HCT116 (cell line): ENCODE measurements at regions not wholly inside any gene's neighbourhood (a gene's known extent, or its start where the extent isn't known, plus 50 kb on each side); places are given as distances from the start of the nearest gene placed in this dataset.

Source experiments
- ATAC-seq: fragments of 200-7000 bp; cut with Tn5 transposase; 2 replicates; pipeline ENCODE4 v1.9.1; 2020; ENCODE audit warnings: mild to moderate bottlenecking, moderate library complexity
- BruUV-seq: library from RNA; stranded (reverse); fragments of 400-500 nt; replicated peaks from 2 replicates; lab custom pipeline; 2021; lab: Mats Ljungman, UMichigan
- CTCF ChIA-PET: fragments of 300-600 bp; sonication (Branson Sonifier 250); formaldehyde crosslinking; loops from one replicate; lab custom pipeline; 2021; ENCODE audit warnings: antibody characterized with exemption; lab: Charles Lee
- POLR2A ChIA-PET: fragments of 300-600, 350-600 bp; sonication (Branson Sonifier 250); formaldehyde crosslinking; loops from one replicate; lab custom pipeline; 2021; ENCODE audit warnings: antibody characterized with exemption; lab: Charles Lee
- RAD21 ChIA-PET, 2 experiments: fragments of 300-600 bp; sonication (Branson Sonifier 250); formaldehyde crosslinking; loops; one replicate each; lab custom pipeline; 2023; ENCODE audit warnings: low total read pairs in 2 of 2; ENCODE audit not compliant: uncharacterized antibody in 2 of 2, unreplicated experiment in 2 of 2, low non-redundant PET in 1 of 2; lab: Charles Lee
- DNase-seq: peaks from one replicate; pipeline ENCODE4 v3.0.0-alpha.2; 2010; ENCODE audit warnings: low read depth, low spot score
- H2AFZ ChIP-seq: fragments of 200-600 bp; shearing (Covaris generic), sonication (generic); 2 replicates; pipeline ENCODE4 v1.6.1; 2017; ENCODE audit warnings: low read depth, mixed run types, mixed read lengths, antibody characterized with exemption, low read length; ENCODE audit not compliant: poor library complexity, severe bottlenecking
- H3K27ac ChIP-seq: 2 replicates; pipeline ENCODE4 v1.5.1; 2012; ENCODE audit warnings: low read depth, low read length
- H3K27me3 ChIP-seq: fragments of 200-600 bp; sonication (generic); 2 replicates; pipeline ENCODE4 v1.6.1; 2016; ENCODE audit warnings: mixed run types, low read length, mixed read lengths; ENCODE audit not compliant: insufficient read depth
- H3K36me3 ChIP-seq, 2 experiments: fragments of 200-500 bp in 1 of 2; fragments of 200-600 bp in 1 of 2; sonication (Bioruptor generic) in 1 of 2; sonication (generic) in 1 of 2; 2 replicates each; pipeline versions ENCODE4 v1.5.1 to v1.6.1; 2014 to 2016; ENCODE audit warnings: low read length in 2 of 2, inconsistent platforms in 1 of 2, mixed read lengths in 1 of 2, mixed run types in 1 of 2; ENCODE audit not compliant: insufficient read depth in 2 of 2, control insufficient read depth in 1 of 2
- H3K4me1 ChIP-seq, 2 experiments: fragments of 200-600 bp in 1 of 2; sonication (generic) in 1 of 2; 2 replicates each; pipeline versions ENCODE4 v1.5.1 to v1.6.1; 2012 to 2017; ENCODE audit warnings: low read length in 2 of 2, inconsistent platforms in 1 of 2, mild to moderate bottlenecking in 1 of 2, mixed read lengths in 1 of 2, mixed run types in 1 of 2, moderate library complexity in 1 of 2; ENCODE audit not compliant: insufficient read depth in 2 of 2, control insufficient read depth in 1 of 2
- H3K4me2 ChIP-seq: fragments of 200-600 bp; sonication (generic); 2 replicates; pipeline ENCODE4 v1.6.1; 2017; ENCODE audit warnings: mixed run types, low read length, mixed read lengths
- H3K4me3 ChIP-seq, 2 experiments: fragments of 200-600 bp in 1 of 2; sonication (generic) in 1 of 2; replicated peaks in 1 of 2; 2 replicates each; pipeline ENCODE4 v1.5.1; 2011 to 2016; ENCODE audit warnings: low read length in 2 of 2, control low read depth in 1 of 2, low read depth in 1 of 2, mild to moderate bottlenecking in 1 of 2, mixed read lengths in 1 of 2, mixed run types in 1 of 2
- H3K79me2 ChIP-seq: fragments of 200-600 bp; sonication (generic); 2 replicates; pipeline ENCODE4 v1.6.1; 2017; ENCODE audit warnings: mild to moderate bottlenecking, mixed run types, low read length, moderate library complexity, mixed read lengths; ENCODE audit not compliant: insufficient read depth
- H3K9ac ChIP-seq: fragments of 200-600 bp; sonication (generic); 2 replicates; pipeline ENCODE4 v1.6.1; 2016; ENCODE audit warnings: low read length, mixed read lengths
- H3K9me2 ChIP-seq: fragments of 200-600 bp; sonication (generic), shearing (Covaris generic); 2 replicates; pipeline ENCODE4 v1.6.1; 2017; ENCODE audit warnings: mixed run types, mild to moderate bottlenecking, moderate library complexity; ENCODE audit not compliant: insufficient read depth
- H3K9me3 ChIP-seq, 2 experiments: fragments of 200-500 bp in 1 of 2; fragments of 200-600 bp in 1 of 2; sonication (Bioruptor generic) in 1 of 2; sonication (generic) in 1 of 2; 2 replicates each; pipeline ENCODE4 v1.6.1; 2014 to 2017; ENCODE audit warnings: low read length in 2 of 2, mixed read lengths in 2 of 2, inconsistent platforms in 1 of 2, low read depth in 1 of 2, mild to moderate bottlenecking in 1 of 2, mixed run types in 1 of 2, moderate library complexity in 1 of 2; ENCODE audit not compliant: control insufficient read depth in 1 of 2, insufficient read depth in 1 of 2
- H4K20me1 ChIP-seq: fragments of 200-600 bp; sonication (generic), shearing (Covaris generic); 2 replicates; pipeline ENCODE4 v1.6.1; 2017; ENCODE audit warnings: mixed run types, mild to moderate bottlenecking, moderate library complexity; ENCODE audit not compliant: insufficient read depth
- CBX3 ChIP-seq: IDR thresholded peaks from 2 replicates; pipeline ENCODE4 v1.6.1; 2012; ENCODE audit warnings: low read depth
- CEBPB ChIP-seq: IDR thresholded peaks from 2 replicates; pipeline ENCODE4 v1.6.1; 2012; ENCODE audit warnings: low read depth
- ELF1 ChIP-seq: IDR thresholded peaks from 2 replicates; pipeline ENCODE4 v1.6.1; 2012; ENCODE audit warnings: low read depth, borderline replicate concordance
- EZH2 ChIP-seq: fragments of 200-600 bp; sonication (generic); IDR thresholded peaks from 2 replicates; pipeline ENCODE4 v1.6.1; 2017; ENCODE audit warnings: antibody characterized with exemption, mixed run types
- JUND ChIP-seq: IDR thresholded peaks from 2 replicates; pipeline ENCODE4 v1.6.1; 2012
- POLR2A ChIP-seq: IDR thresholded peaks from 2 replicates; pipeline ENCODE4 v1.7.0; 2011; ENCODE audit warnings: borderline replicate concordance; ENCODE audit not compliant: insufficient read depth, insufficient read length; ENCODE audit errors: extremely low read depth
- POLR2AphosphoS5 ChIP-seq: IDR thresholded peaks from 2 replicates; pipeline ENCODE4 v1.6.1; 2011; ENCODE audit warnings: mild to moderate bottlenecking, low read depth, low read length, moderate library complexity
- RAD21 ChIP-seq: IDR thresholded peaks from 2 replicates; pipeline ENCODE4 v1.6.1; 2012; ENCODE audit warnings: low read depth, mild to moderate bottlenecking
- SIN3A ChIP-seq: IDR thresholded peaks from 2 replicates; pipeline ENCODE4 v1.6.1; 2012; ENCODE audit warnings: low read depth
- SP1 ChIP-seq: IDR thresholded peaks from 2 replicates; pipeline ENCODE4 v1.6.1; 2012; ENCODE audit warnings: low read depth
- TCF7L2 ChIP-seq: IDR thresholded peaks from 2 replicates; pipeline ENCODE4 v1.7.0; 2011; ENCODE audit warnings: borderline replicate concordance, inconsistent platforms; ENCODE audit not compliant: insufficient read depth, insufficient read length; ENCODE audit errors: extremely low read depth
- ZFX ChIP-seq: fragments of 450-650 bp; IDR thresholded peaks from 2 replicates; pipeline ENCODE4 v1.6.1; 2017
- ZNF274 ChIP-seq: fragments of 200-500 bp; sonication (Bioruptor generic); IDR thresholded peaks from 2 replicates; pipeline ENCODE4 v1.6.1; 2014; ENCODE audit warnings: mild to moderate bottlenecking, low read depth, low read length, inconsistent platforms
- intact Hi-C: fragments of 100-400 bp; cut with micrococcal nuclease; formaldehyde crosslinking; loops from 2 replicates; pipeline ENCODE4 v1.10.0; 2022
- TF ChIP-seq, protein P1 (sequence below): IDR thresholded peaks from 2 replicates; pipeline ENCODE4 v1.6.1; 2011; ENCODE audit warnings: mild to moderate bottlenecking, low read length, moderate library complexity; ENCODE audit not compliant: insufficient replicate concordance; ENCODE audit errors: extremely low read depth
- TF ChIP-seq, protein P2 (sequence below), 3 experiments: fragments of 200-600 bp in 1 of 3; sonication (generic) in 1 of 3; IDR thresholded peaks in 2 of 3; conservative IDR thresholded peaks in 1 of 3; 2 replicates each; pipeline ENCODE4 v1.5.1; 2012 to 2017; ENCODE audit warnings: low read depth in 2 of 3, low read length in 2 of 3, antibody characterized with exemption in 1 of 3, borderline replicate concordance in 1 of 3, control low read depth in 1 of 3, mild to moderate bottlenecking in 1 of 3, mixed read lengths in 1 of 3, mixed run types in 1 of 3, moderate library complexity in 1 of 3; ENCODE audit not compliant: insufficient read depth in 1 of 3
- TF ChIP-seq, protein P3 (sequence below): IDR thresholded peaks from 2 replicates; pipeline ENCODE4 v1.6.1; 2012

DNA sequence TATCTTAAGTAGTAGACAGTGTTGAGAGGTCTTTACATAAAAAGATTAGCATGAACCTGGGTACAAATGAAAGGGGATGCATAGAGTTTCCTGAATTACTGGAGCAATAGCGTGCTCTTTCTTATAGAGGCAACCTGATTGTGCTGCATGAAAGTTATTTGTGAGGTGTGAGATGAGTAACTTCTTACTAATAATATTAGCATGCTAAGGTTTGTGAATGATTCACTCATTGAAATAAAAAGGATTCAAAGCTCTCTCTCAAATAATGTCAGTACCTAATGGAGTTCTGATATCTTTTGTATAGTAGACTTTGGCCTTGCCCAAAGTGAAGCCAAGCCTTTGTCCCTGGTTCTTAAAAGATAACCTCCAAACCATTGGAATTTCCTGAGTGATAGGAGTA, 131.0 kb upstream of the CXXC4 start:
- DNase-seq: no peak
- H3K27ac ChIP-seq: no peak overlapping the region
- TF ChIP-seq TCF7L2 (no peak), CBX3 (no peak), EZH2 (no peak), ELF1 (no peak), SIN3A (no peak), RAD21 (no peak)
- TF ChIP-seq, protein P1, sequence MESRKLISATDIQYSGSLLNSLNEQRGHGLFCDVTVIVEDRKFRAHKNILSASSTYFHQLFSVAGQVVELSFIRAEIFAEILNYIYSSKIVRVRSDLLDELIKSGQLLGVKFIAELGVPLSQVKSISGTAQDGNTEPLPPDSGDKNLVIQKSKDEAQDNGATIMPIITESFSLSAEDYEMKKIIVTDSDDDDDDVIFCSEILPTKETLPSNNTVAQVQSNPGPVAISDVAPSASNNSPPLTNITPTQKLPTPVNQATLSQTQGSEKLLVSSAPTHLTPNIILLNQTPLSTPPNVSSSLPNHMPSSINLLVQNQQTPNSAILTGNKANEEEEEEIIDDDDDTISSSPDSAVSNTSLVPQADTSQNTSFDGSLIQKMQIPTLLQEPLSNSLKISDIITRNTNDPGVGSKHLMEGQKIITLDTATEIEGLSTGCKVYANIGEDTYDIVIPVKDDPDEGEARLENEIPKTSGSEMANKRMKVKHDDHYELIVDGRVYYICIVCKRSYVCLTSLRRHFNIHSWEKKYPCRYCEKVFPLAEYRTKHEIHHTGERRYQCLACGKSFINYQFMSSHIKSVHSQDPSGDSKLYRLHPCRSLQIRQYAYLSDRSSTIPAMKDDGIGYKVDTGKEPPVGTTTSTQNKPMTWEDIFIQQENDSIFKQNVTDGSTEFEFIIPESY: no peak
- TF ChIP-seq, all 23 proteins: peak for 0
- no peaks in the 10 kb centered on the region for H3K9me3 ChIP-seq
- no peak overlapping the region for H3K4me2 ChIP-seq
- H3K4me3 ChIP-seq: no peak overlapping the region
- intact Hi-C loops: no loop called here
- BruUV-seq: no TSS peak
- ChIA-PET CTCF (no interaction called here), RAD21 (no interaction called here), POLR2A (no interaction called here)
- no peaks in the 10 kb centered on the region for H3K4me1 ChIP-seq
- no peaks in the 10 kb centered on the region for H3K9me2 ChIP-seq
- H2AFZ ChIP-seq: no peak overlapping the region
- no peaks in the 10 kb centered on the region for H3K36me3 ChIP-seq
- H3K79me2 ChIP-seq: no peaks in the 10 kb centered on the region
- no peaks in the 10 kb centered on the region for H4K20me1 ChIP-seq
- no peak for ATAC-seq
- H3K27me3 ChIP-seq: no peaks in the 10 kb centered on the region
- no peak overlapping the region for H3K9ac ChIP-seq

DNA sequence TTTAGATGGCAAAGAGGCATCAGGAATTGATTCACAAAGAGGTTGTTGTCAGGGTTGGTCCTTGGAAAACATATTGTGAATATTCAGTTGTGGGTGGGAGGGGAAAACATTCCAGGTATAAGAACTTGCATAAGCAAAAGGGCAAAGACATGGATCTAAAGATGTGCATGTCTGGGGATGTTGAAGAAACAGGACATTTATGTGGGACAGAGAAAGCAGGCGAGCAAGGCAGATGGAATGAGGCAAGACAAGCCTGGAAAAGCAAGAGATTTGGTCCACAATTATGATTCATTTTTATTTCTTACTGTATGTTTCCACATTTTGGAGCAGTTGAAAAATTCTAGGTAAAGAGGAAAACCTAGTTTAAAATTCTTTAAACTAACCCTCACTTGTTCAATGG, 134.9 kb upstream of the CXXC4 start:
- no TSS peak for BruUV-seq
- Histone ChIP-seq H3K9me3 (no peaks in the 10 kb centered on the region), H3K27ac (no peak overlapping the region), H3K36me3 (no peaks in the 10 kb centered on the region), H3K4me3 (no peak overlapping the region), H3K4me1 (no peaks in the 10 kb centered on the region), H4K20me1 (no peaks in the 10 kb centered on the region), H3K4me2 (no peak overlapping the region), H2AFZ (no peak overlapping the region), H3K9ac (no peak overlapping the region), H3K27me3 (no peaks in the 10 kb centered on the region), H3K9me2 (no peaks in the 10 kb centered on the region), H3K79me2 (no peaks in the 10 kb centered on the region)
- intact Hi-C loops: no loop called here
- ChIA-PET POLR2A (no interaction called here), RAD21 (no interaction called here), CTCF (no interaction called here)
- ATAC-seq: no peak
- no peak for DNase-seq
- no peak for TF ChIP-seq ZFX
- TF ChIP-seq ZNF274: no peak
- no peak for TF ChIP-seq CEBPB
- TF ChIP-seq JUND: no peak
- no peak for TF ChIP-seq SP1
- no peak for TF ChIP-seq POLR2AphosphoS5
- no peak for TF ChIP-seq CBX3
- TF ChIP-seq, protein P1: no peak
- TF ChIP-seq EZH2: no peak
- TF ChIP-seq, protein P2, sequence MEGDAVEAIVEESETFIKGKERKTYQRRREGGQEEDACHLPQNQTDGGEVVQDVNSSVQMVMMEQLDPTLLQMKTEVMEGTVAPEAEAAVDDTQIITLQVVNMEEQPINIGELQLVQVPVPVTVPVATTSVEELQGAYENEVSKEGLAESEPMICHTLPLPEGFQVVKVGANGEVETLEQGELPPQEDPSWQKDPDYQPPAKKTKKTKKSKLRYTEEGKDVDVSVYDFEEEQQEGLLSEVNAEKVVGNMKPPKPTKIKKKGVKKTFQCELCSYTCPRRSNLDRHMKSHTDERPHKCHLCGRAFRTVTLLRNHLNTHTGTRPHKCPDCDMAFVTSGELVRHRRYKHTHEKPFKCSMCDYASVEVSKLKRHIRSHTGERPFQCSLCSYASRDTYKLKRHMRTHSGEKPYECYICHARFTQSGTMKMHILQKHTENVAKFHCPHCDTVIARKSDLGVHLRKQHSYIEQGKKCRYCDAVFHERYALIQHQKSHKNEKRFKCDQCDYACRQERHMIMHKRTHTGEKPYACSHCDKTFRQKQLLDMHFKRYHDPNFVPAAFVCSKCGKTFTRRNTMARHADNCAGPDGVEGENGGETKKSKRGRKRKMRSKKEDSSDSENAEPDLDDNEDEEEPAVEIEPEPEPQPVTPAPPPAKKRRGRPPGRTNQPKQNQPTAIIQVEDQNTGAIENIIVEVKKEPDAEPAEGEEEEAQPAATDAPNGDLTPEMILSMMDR (IDR thresholded peaks at IDR 0.05 in 2 of 3, conservative IDR thresholded peaks at IDR 0.05 in 1 of 3; ENCODE audit: borderline replicate concordance in 1 of 3, insufficient read depth in 1 of 3, low read depth in 2 of 3, low read length in 2 of 3): no peak
- TF ChIP-seq, protein P3, sequence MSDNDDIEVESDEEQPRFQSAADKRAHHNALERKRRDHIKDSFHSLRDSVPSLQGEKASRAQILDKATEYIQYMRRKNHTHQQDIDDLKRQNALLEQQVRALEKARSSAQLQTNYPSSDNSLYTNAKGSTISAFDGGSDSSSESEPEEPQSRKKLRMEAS: no peak
- no peak for TF ChIP-seq POLR2A
